ENCODE measurements at regions not wholly inside any gene's neighbourhood (a gene's known extent, or its start where the extent isn't known, plus 50 kb on each side); places are given as distances from the start of the nearest gene placed in this dataset.

- TF ChIP-seq, protein P1, sequence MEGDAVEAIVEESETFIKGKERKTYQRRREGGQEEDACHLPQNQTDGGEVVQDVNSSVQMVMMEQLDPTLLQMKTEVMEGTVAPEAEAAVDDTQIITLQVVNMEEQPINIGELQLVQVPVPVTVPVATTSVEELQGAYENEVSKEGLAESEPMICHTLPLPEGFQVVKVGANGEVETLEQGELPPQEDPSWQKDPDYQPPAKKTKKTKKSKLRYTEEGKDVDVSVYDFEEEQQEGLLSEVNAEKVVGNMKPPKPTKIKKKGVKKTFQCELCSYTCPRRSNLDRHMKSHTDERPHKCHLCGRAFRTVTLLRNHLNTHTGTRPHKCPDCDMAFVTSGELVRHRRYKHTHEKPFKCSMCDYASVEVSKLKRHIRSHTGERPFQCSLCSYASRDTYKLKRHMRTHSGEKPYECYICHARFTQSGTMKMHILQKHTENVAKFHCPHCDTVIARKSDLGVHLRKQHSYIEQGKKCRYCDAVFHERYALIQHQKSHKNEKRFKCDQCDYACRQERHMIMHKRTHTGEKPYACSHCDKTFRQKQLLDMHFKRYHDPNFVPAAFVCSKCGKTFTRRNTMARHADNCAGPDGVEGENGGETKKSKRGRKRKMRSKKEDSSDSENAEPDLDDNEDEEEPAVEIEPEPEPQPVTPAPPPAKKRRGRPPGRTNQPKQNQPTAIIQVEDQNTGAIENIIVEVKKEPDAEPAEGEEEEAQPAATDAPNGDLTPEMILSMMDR (IDR thresholded peaks at IDR 0.05; ENCODE audit: low read depth, low read length): no peak
- H3K4me3 ChIP-seq (replicated peaks in 1 of 2; ENCODE audit: low read depth in 2 of 2, low read length in 2 of 2): no peak overlapping the region
- DNase-seq (ENCODE audit: low read depth in 2 of 2): no peak
Observed at GRCh38 chr10:130470286-130470685, 334.1 kb downstream of the GLRX3 start.

- TF ChIP-seq, protein P1 (IDR thresholded peaks at IDR 0.05; ENCODE audit: low read depth, low read length): no peak
- DNase-seq (ENCODE audit: low read depth in 2 of 2): no peak
- no peak overlapping the region for H3K4me3 ChIP-seq (replicated peaks in 1 of 2; ENCODE audit: low read depth in 2 of 2, low read length in 2 of 2)
Observed at GRCh38 chr10:130470973-130471372, 334.8 kb downstream of the GLRX3 start.

- DNase-seq (ENCODE audit: low read depth in 2 of 2): no peak
- no peak overlapping the region for H3K4me3 ChIP-seq (replicated peaks in 1 of 2; ENCODE audit: low read depth in 2 of 2, low read length in 2 of 2)
- TF ChIP-seq, protein P1 (IDR thresholded peaks at IDR 0.05; ENCODE audit: low read depth, low read length): no peak
Observed at GRCh38 chr10:130471486-130471885, 335.3 kb downstream of the GLRX3 start.

- no peak overlapping the region for H3K4me3 ChIP-seq (replicated peaks in 1 of 2; ENCODE audit: low read depth in 2 of 2, low read length in 2 of 2)
- TF ChIP-seq, protein P1 (IDR thresholded peaks at IDR 0.05; ENCODE audit: low read depth, low read length): no peak
- DNase-seq (ENCODE audit: low read depth in 2 of 2): no peak
Observed at GRCh38 chr10:130472236-130472635, 336.0 kb downstream of the GLRX3 start.

DNA sequence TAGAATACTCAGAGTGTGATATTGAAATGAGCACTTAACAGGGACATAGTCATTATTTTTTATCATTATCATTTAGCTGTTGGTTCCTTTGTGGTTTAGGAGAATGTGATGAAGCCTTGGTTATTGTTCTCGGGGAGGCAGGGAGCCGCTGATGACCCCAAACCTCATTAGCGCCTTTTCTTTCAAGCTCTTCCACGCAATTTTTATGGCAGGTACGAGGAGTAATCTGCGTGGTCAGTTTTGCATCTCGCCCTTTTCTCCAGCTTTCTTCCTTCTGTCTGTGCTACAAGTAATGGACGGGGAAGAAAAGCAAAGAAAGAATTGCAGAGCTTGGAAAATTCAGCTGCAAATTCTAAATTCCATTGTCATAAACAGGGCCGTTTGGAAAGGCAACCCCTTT, 338.4 kb downstream of the GLRX3 start:
- no peak for DNase-seq (ENCODE audit: low read depth in 2 of 2)
- TF ChIP-seq, protein P1 (IDR thresholded peaks at IDR 0.05; ENCODE audit: low read depth, low read length): no peak
- H3K4me3 ChIP-seq (replicated peaks in 1 of 2; ENCODE audit: low read depth in 2 of 2, low read length in 2 of 2): no peak overlapping the region

DNA sequence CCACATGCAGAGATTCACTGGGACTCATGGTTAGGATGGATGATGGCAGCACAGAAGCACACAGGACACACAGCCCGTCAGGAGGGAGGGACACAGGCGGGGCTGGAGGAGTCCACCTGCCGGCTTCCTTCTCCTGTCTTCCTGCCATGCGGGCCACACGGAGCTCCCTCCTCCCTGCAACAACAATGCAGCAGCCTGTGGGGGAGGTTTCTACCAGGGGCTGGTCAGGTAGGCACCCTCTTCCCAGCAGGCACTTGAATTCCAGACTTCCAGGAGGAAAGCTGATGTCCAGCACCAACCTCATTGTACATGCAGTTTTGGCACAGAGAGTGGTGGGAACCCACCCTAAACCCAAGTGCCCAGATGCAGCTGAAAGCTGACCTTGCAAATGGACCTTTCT, 341.2 kb downstream of the GLRX3 start:
- no peak for DNase-seq (ENCODE audit: low read depth in 2 of 2)
- TF ChIP-seq, protein P1 (IDR thresholded peaks at IDR 0.05; ENCODE audit: low read depth, low read length): no peak
- no peak overlapping the region for H3K4me3 ChIP-seq (replicated peaks in 1 of 2; ENCODE audit: low read depth in 2 of 2, low read length in 2 of 2)

DNA sequence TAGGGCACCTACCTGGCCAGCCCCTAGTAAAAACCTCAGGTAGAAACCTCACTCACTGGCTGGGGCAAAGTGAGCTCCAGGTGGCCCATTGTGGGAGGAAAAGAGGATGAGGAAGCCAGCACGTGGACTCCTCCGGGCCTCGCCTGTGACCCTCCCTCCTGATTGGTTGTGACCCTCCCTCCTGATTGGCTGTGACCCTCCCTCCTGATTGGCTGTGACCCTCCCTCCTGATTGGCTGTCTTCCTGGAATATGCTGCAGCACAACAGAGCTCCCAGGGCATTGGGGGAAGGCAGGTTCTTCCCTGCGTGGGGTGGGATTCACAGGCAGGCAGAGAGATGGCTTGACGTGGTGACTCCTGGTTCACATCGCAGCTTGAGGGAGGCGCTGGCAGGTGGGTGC, 343.0 kb downstream of the GLRX3 start:
- TF ChIP-seq, protein P1 (IDR thresholded peaks at IDR 0.05; ENCODE audit: low read depth, low read length): no peak
- DNase-seq (ENCODE audit: low read depth in 2 of 2): no peak

More for the DNA sequence above, 343.0 kb downstream of the GLRX3 start:
- H3K4me3 ChIP-seq (replicated peaks in 1 of 2; ENCODE audit: low read depth in 2 of 2, low read length in 2 of 2): no peak overlapping the region
